HG03159 (cell line): ENCODE measurements at regions not wholly inside any gene's neighbourhood (a gene's known extent, or its start where the extent isn't known, plus 50 kb on each side); places are given as distances from the start of the nearest gene placed in this dataset.

Source experiments
- ATAC-seq: cut with Tn5 transposase; IDR thresholded peaks from one replicate; pipeline ENCODE4 v1.9.1; 2021; ENCODE audit warnings: mild to moderate bottlenecking, moderate library complexity; ENCODE audit not compliant: unreplicated experiment

DNA sequence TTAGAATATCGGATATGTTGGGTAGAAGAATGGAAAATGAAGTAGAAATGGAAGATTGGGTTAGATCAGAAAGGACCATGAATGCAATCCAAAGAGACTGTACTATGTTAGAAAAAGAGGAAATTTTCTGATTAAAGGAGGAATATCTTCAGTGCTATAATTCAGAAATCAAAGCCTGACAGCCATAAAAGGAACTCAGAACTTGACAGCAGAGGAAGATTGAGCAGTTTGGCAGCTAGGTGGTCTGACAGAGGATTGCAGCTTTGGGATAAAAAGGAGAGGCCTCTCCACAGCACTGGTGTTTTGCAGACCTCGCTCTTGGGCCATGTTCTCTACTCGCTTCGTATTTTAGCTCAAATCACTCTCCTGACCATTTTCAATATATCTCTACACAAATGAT, 354.8 kb upstream of the SOX5 start:
- no peak for ATAC-seq

GRCh38 chr12:24302708-24303107, 353.2 kb upstream of the SOX5 start:
- ATAC-seq = no peak

DNA sequence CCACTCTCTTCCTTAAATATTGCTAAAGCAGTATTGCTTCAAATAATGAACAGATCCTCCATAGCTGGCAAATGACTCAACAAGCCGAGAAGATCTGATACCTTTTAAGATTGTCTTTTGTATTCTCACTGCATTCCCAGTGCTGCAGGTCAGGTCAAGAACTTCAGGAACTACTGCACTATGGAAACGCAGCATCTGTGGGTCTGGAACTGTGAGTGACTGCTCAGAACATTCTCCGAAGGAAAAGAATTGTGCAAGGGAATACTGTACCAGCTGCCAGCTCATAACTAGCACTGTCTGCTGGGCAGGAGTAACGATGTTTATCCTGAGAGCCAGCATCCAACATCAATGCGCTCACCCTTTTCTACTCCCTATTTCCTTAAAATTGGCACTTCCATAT, 348.0 kb upstream of the SOX5 start:
- no peak for ATAC-seq

GRCh38 chr12:24293549-24293948, 344.1 kb upstream of the SOX5 start:
- no peak for ATAC-seq

- ATAC-seq = no peak
Observed at GRCh38 chr12:24287963-24288362, 338.5 kb upstream of the SOX5 start.

GRCh38 chr12:24285448-24285847, 336.0 kb upstream of the SOX5 start:
- no peak for ATAC-seq

DNA sequence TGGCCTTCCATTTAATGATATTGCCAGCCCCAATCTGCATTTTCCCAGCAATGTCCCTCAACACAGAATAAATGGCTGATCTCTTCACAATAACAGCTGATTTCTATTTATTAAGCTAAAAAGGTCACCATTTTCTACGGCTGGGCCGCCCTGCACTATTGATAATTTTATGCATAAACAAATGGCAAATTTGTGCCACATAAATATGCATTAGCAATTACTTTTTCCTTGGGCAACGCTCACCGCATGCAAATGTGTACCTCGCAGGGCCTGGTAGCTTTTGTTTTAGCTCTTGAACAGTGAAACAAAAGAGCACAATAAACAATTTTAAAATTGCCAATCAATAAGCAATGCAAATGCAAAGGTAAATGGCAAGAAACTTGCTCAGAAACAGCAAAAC, 331.9 kb upstream of the SOX5 start:
- no peak for ATAC-seq

GRCh38 chr12:24280056-24280842, 330.8 kb upstream of the SOX5 start:
- ATAC-seq = no peak

- ATAC-seq = no peak
Observed at GRCh38 chr12:24278832-24279231, 329.4 kb upstream of the SOX5 start.

- ATAC-seq = no peak
Observed at GRCh38 chr12:24270965-24271364, 321.5 kb upstream of the SOX5 start.

GRCh38 chr12:24270464-24270863, 321.0 kb upstream of the SOX5 start:
- ATAC-seq = no peak

DNA sequence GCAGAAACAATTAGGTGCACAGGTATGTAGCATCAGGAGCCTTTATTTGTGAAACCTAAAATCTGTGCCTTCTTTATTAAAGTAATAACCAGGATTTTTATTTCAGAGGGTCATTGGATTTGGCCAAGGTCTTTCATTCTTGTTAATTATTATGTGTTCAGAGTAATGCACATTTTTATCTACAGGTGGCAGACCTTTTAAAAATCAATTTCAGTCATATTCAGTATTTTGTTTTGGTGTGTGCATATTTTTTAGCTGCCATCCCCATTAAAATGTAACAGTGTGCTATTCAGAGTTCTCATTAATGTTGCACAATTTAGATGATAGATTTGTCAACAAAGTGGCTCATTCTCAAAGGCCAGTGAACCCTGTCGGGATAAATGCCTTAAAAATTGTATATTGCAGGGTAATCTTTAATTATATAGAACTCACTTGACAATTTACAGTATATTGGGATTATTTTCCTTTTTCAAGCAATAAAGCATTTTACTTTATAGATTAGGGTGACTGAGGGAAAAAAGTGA, 319.3 kb upstream of the SOX5 start:
- no peak for ATAC-seq

GRCh38 chr12:24266982-24267381, 317.5 kb upstream of the SOX5 start:
- ATAC-seq = no peak

- no peak for ATAC-seq
Observed at GRCh38 chr12:24256684-24257083, 307.2 kb upstream of the SOX5 start.

GRCh38 chr12:24255920-24256665, 306.6 kb upstream of the SOX5 start:
- no peak for ATAC-seq

- ATAC-seq = no peak
Observed at GRCh38 chr12:24252602-24253001, 303.1 kb upstream of the SOX5 start.

- no peak for ATAC-seq
Observed at GRCh38 chr12:24246934-24247333, 297.5 kb upstream of the SOX5 start.

DNA sequence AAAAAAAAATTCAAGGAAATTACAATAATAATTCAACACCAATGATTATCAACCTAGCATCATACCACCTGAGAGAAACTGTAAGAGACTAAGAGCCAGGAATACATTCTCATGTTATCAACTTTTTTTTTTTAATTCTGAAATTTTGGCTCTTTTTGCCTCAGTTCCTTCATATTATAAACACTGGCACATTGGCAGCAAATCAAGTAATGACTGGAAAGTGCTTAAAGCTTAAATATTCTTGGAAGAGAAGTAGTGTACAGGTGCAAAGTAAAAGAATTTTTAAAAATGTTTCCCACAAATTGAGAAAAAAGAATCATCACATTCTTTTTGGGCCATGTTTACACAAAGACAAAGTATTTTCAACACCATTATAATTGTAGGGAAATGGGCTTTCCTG, 296.9 kb upstream of the SOX5 start:
- ATAC-seq = no peak

- no peak for ATAC-seq
Observed at GRCh38 chr12:24244801-24245200, 295.3 kb upstream of the SOX5 start.

GRCh38 chr12:24244231-24244630, 294.8 kb upstream of the SOX5 start:
- no peak for ATAC-seq

GRCh38 chr12:24240707-24241106, 291.2 kb upstream of the SOX5 start:
- no peak for ATAC-seq
